ENCODE measurements at regions not wholly inside any gene's neighbourhood (a gene's known extent, or its start where the extent isn't known, plus 50 kb on each side); places are given as distances from the start of the nearest gene placed in this dataset.

- intact Hi-C loops (cut with micrococcal nuclease) = no loop called here
- CTCF ChIA-PET = no interaction called here
- H3K4me1 Mint-ChIP-seq (ENCODE audit: low read depth) = no peaks in the 10 kb centered on the region
- no peak for DNase-seq
- no peak overlapping the region for H3K27ac Mint-ChIP-seq
- H3K9me3 Mint-ChIP-seq = no peaks in the 10 kb centered on the region
- no peaks in the 10 kb centered on the region for H3K27me3 Mint-ChIP-seq
- H3K4me3 Mint-ChIP-seq = no peak overlapping the region
- POLR2A ChIA-PET = no interaction called here
- no peaks in the 10 kb centered on the region for H3K36me3 Mint-ChIP-seq
Measured at GRCh38 chr2:40043641-40044040, 264.6 kb upstream of the THUMPD2 start.

DNA sequence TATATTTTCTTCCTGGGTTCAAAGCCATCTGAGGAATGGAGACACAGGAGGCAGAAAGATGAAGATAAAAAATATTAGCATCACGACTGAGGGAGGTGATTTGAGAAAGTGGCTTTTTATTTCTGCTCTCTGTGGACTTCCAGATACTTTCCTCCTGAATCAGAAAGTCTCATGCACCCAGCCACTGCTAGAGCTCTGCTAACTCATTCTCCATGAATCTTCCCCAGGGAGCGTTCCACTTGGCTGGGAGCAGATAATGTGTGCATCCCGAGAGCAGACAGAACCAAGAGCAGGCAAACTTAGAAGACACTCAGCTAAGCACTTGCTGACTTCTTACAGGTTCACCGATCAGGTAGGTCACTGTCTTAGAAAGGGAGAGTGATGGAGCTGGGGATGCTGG, 264.1 kb upstream of the THUMPD2 start:
- Mint-ChIP-seq H3K27ac (no peak overlapping the region), H3K4me3 (no peak overlapping the region), H3K36me3 (no peaks in the 10 kb centered on the region), H3K9me3 (no peaks in the 10 kb centered on the region), H3K4me1 (ENCODE audit: low read depth) (no peaks in the 10 kb centered on the region), H3K27me3 (no peaks in the 10 kb centered on the region)
- ChIA-PET POLR2A (no interaction called here), CTCF (no interaction called here)
- DNase-seq = no peak
- intact Hi-C loops (cut with micrococcal nuclease) = no loop called here

DNA sequence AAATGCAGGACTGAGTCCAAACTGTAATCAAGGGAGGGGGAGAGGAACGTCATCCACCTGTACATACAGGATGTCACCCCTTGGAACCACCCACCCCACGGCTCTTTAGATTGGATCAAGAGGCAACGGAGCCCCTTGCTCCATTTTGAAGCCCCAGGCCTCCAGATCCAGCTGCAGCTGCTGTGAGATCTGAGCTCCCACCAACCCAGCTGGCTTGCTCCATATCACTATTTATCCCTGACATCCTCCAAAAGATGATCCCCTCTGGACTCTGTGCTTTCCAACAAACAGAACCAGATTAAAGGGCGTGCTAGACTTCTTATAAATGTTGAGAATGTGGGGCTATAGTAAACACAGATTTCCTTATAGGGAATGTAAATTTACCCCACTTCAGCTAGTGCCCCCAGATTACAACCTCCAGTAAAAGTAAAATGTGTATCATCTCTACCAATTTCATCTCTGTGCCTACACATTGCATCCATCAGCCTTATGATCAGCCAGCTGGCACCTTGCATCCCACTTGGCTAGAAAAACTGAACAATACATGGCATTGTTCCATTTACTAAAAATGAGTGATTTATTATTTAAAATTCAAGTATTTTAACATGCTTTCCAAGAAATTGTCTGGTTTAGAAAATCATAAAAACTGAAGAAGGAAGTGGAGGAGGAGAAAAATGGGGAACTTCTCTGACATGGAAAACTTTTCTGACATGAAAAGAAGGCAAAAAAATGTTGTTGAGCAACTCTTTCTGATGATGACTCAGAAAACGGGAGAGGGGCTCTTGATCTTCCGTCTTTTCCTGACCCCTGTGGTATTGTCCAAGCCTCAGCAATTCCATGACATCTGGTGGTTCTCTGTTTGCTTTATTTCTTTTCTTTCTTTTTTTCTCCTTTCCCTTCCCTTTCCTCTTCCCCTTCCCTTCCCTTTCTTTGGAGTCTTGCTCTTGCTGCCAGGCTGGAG, 262.6 kb upstream of the THUMPD2 start:
- no peak for DNase-seq
- intact Hi-C loops (cut with micrococcal nuclease) = no loop called here
- Mint-ChIP-seq H3K27ac (no peak overlapping the region), H3K4me3 (no peak overlapping the region), H3K36me3 (no peaks in the 10 kb centered on the region), H3K27me3 (no peaks in the 10 kb centered on the region), H3K4me1 (ENCODE audit: low read depth) (no peaks in the 10 kb centered on the region), H3K9me3 (no peaks in the 10 kb centered on the region)
- CTCF ChIA-PET = no interaction called here
- POLR2A ChIA-PET = no interaction called here

GRCh38 chr2:40039549-40039948, 260.5 kb upstream of the THUMPD2 start:
- no peaks in the 10 kb centered on the region for H3K27me3 Mint-ChIP-seq
- no peak overlapping the region for H3K4me3 Mint-ChIP-seq
- H3K9me3 Mint-ChIP-seq = no peaks in the 10 kb centered on the region
- H3K4me1 Mint-ChIP-seq (ENCODE audit: low read depth) = no peaks in the 10 kb centered on the region
- ChIA-PET CTCF (no interaction called here), POLR2A (no interaction called here)
- no peaks in the 10 kb centered on the region for H3K36me3 Mint-ChIP-seq
- DNase-seq = no peak
- H3K27ac Mint-ChIP-seq = no peak overlapping the region
- intact Hi-C loops (cut with micrococcal nuclease) = no loop called here

DNA sequence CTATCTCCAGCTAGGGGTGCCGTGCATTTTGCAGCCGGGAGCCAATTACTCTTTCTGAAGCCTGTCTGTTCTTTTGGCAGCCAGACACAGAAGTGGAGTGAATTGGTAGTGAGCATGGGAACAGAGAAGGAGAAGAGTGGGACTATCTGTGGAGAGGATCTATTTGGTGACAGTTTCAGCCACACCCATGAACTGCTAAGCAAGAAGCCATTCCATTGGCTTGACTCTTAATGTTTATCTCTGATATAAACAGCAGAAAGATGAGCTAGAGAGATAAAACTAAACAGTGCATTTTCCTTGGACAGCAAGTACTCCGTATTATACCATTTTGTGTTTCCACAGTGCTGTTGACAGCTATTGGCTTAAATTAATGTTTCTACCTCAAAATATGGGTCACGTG, 259.6 kb upstream of the THUMPD2 start:
- H3K4me3 Mint-ChIP-seq = no peak overlapping the region
- ChIA-PET CTCF (no interaction called here), POLR2A (no interaction called here)
- no peaks in the 10 kb centered on the region for H3K9me3 Mint-ChIP-seq
- no peaks in the 10 kb centered on the region for H3K4me1 Mint-ChIP-seq (ENCODE audit: low read depth)
- intact Hi-C loops (cut with micrococcal nuclease) = no loop called here
- no peak for DNase-seq
- H3K36me3 Mint-ChIP-seq = no peaks in the 10 kb centered on the region
- no peaks in the 10 kb centered on the region for H3K27me3 Mint-ChIP-seq
- no peak overlapping the region for H3K27ac Mint-ChIP-seq

DNA sequence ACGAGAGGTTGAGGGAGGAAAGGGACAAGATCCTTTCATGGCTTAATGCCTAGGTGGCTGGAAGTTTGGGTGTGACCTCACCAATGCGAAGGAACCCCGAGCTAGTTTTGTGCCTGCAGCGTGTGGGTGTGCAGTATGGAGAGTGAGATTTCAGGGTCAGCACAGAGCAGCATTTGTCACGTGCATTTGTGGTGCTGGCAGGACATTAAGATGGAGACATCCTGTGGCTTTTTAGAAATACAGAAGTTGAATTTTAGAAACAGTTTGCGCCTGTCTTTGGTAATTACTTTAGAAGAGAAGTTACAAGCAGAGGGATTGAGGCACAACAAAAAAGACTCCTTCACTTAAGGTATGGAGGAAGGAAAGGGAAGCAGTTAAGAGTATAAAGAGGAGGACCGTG, 258.2 kb upstream of the THUMPD2 start:
- Mint-ChIP-seq H3K27me3 (no peaks in the 10 kb centered on the region), H3K27ac (no peak overlapping the region), H3K4me3 (no peak overlapping the region), H3K4me1 (ENCODE audit: low read depth) (no peaks in the 10 kb centered on the region), H3K9me3 (no peaks in the 10 kb centered on the region), H3K36me3 (no peaks in the 10 kb centered on the region)
- DNase-seq = no peak
- POLR2A ChIA-PET = no interaction called here
- CTCF ChIA-PET = no interaction called here
- intact Hi-C loops (cut with micrococcal nuclease) = no loop called here

- Mint-ChIP-seq H3K9me3 (no peaks in the 10 kb centered on the region), H3K4me3 (no peak overlapping the region), H3K27me3 (no peaks in the 10 kb centered on the region), H3K27ac (no peak overlapping the region), H3K36me3 (no peaks in the 10 kb centered on the region), H3K4me1 (ENCODE audit: low read depth) (no peaks in the 10 kb centered on the region)
- CTCF ChIA-PET = no interaction called here
- POLR2A ChIA-PET = no interaction called here
- no peak for DNase-seq
- intact Hi-C loops (cut with micrococcal nuclease) = no loop called here
Measured at GRCh38 chr2:40036241-40036640, 257.2 kb upstream of the THUMPD2 start.

GRCh38 chr2:40034801-40035200, 255.7 kb upstream of the THUMPD2 start:
- Mint-ChIP-seq H3K4me3 (no peak overlapping the region), H3K9me3 (no peaks in the 10 kb centered on the region), H3K4me1 (ENCODE audit: low read depth) (no peaks in the 10 kb centered on the region), H3K36me3 (no peaks in the 10 kb centered on the region), H3K27ac (no peak overlapping the region), H3K27me3 (no peaks in the 10 kb centered on the region)
- DNase-seq = no peak
- intact Hi-C loops (cut with micrococcal nuclease) = no loop called here
- ChIA-PET CTCF (no interaction called here), POLR2A (no interaction called here)

- Mint-ChIP-seq H3K27ac (no peak overlapping the region), H3K9me3 (no peaks in the 10 kb centered on the region), H3K4me3 (no peak overlapping the region), H3K27me3 (no peaks in the 10 kb centered on the region), H3K36me3 (no peaks in the 10 kb centered on the region), H3K4me1 (ENCODE audit: low read depth) (no peaks in the 10 kb centered on the region)
- ChIA-PET POLR2A (no interaction called here), CTCF (no interaction called here)
- intact Hi-C loops (cut with micrococcal nuclease) = no loop called here
- DNase-seq = no peak
Measured at GRCh38 chr2:40034198-40034597, 255.1 kb upstream of the THUMPD2 start.

DNA sequence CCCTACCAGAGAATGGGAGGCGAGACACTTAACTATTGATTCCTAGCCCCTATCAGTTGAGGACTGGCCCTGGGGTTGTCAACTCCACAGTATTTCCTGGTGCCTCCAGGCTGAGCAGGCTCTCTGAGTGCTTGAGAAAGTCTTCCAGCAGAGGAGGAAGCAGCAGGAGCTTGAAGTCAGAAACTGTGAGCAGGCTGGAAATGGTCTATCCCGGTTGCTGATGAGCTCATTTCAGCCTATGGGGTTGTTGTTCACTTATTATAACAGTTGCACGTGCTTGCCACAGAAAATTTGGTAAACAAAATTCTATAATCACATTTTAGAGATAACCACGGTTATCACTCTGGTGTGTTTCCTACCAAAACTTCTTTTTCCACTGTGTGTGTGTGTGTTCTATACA, 254.7 kb upstream of the THUMPD2 start:
- Mint-ChIP-seq H3K27ac (no peak overlapping the region), H3K4me1 (ENCODE audit: low read depth) (no peaks in the 10 kb centered on the region)

GRCh38 chr2:40032650-40033319, 253.7 kb upstream of the THUMPD2 start:
- Mint-ChIP-seq H3K27me3 (no peaks in the 10 kb centered on the region), H3K27ac (no peak overlapping the region), H3K4me3 (no peak overlapping the region), H3K9me3 (no peaks in the 10 kb centered on the region), H3K36me3 (no peaks in the 10 kb centered on the region), H3K4me1 (ENCODE audit: low read depth) (no peaks in the 10 kb centered on the region)
- no peak for DNase-seq
- intact Hi-C loops (cut with micrococcal nuclease) = loop anchor here (2.0 kb wide), 1 partner anchor 84 kb away; no protein-coding TSS in a partner anchor
- ChIA-PET CTCF (interaction anchor here (0.7 kb wide), 1 partner anchor 17 kb away, joined by 3 read pairs; no protein-coding TSS in a partner anchor), POLR2A (no interaction called here)

More for the DNA sequence above, 254.7 kb upstream of the THUMPD2 start:
- CTCF ChIA-PET = no interaction called here
- no peak for DNase-seq
- H3K4me3 Mint-ChIP-seq = no peak overlapping the region
- H3K27me3 Mint-ChIP-seq = no peaks in the 10 kb centered on the region
- intact Hi-C loops (cut with micrococcal nuclease) = loop anchor here (2.0 kb wide), 1 partner anchor 85 kb away; no protein-coding TSS in a partner anchor
- no peaks in the 10 kb centered on the region for H3K9me3 Mint-ChIP-seq
- POLR2A ChIA-PET = no interaction called here
- no peaks in the 10 kb centered on the region for H3K36me3 Mint-ChIP-seq

DNA sequence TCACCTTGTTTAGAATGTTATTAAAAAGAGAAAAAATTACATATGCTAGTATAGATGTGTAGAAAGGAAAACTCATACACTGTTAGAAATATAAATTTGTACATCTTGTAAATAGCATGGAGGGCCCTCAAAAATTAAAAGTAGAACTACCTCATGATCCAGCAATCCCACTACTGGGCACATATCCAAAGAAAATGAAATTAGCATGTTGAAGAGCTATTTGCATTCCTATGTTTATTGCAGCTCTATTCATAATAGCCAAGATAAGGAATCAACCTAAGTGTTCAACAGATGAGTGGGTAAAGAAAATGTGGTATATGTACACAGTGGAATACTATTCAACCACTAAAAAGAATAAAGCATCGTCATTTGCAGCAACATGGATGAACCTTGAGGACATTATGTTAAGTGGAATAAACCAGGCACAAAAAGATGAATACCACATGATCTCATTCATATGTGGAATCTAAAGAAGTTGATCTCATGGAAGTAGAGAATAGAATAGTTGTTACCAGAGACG, 251.5 kb upstream of the THUMPD2 start:
- no peak for DNase-seq
- intact Hi-C loops (cut with micrococcal nuclease) = no loop called here
- POLR2A ChIA-PET = no interaction called here
- no peaks in the 10 kb centered on the region for H3K36me3 Mint-ChIP-seq
- no peak overlapping the region for H3K4me3 Mint-ChIP-seq
- CTCF ChIA-PET = no interaction called here
- no peak overlapping the region for H3K27ac Mint-ChIP-seq
- no peaks in the 10 kb centered on the region for H3K4me1 Mint-ChIP-seq (ENCODE audit: low read depth)
- H3K27me3 Mint-ChIP-seq = no peaks in the 10 kb centered on the region
- H3K9me3 Mint-ChIP-seq = no peaks in the 10 kb centered on the region

Measured in activated CD4-positive, alpha-beta memory T cell treated with anti-CD3 and anti-CD28 coated beads for 36 hours (primary cell).